ENCODE measurements at regions not wholly inside any gene's neighbourhood (a gene's known extent, or its start where the extent isn't known, plus 50 kb on each side); places are given as distances from the start of the nearest gene placed in this dataset.

GRCh38 chr2:223536546-223536945, 65.6 kb downstream of the SCG2 start:
- TF ChIP-seq CTCF (IDR thresholded peaks at IDR 0.05) = no peak
- no peak for TF ChIP-seq POLR2A (IDR thresholded peaks at IDR 0.05)
- no peak for TF ChIP-seq POLR2AphosphoS5 (IDR thresholded peaks at IDR 0.05)

All from breast epithelium (tissue), 3 donors.